ENCODE measurements at regions not wholly inside any gene's neighbourhood (a gene's known extent, or its start where the extent isn't known, plus 50 kb on each side); places are given as distances from the start of the nearest gene placed in this dataset.
"Not testable (repeated sequence)": the region's sequence is repeated elsewhere in the genome, so short reads cannot be mapped to it uniquely, and the experiment has no call there.

DNA sequence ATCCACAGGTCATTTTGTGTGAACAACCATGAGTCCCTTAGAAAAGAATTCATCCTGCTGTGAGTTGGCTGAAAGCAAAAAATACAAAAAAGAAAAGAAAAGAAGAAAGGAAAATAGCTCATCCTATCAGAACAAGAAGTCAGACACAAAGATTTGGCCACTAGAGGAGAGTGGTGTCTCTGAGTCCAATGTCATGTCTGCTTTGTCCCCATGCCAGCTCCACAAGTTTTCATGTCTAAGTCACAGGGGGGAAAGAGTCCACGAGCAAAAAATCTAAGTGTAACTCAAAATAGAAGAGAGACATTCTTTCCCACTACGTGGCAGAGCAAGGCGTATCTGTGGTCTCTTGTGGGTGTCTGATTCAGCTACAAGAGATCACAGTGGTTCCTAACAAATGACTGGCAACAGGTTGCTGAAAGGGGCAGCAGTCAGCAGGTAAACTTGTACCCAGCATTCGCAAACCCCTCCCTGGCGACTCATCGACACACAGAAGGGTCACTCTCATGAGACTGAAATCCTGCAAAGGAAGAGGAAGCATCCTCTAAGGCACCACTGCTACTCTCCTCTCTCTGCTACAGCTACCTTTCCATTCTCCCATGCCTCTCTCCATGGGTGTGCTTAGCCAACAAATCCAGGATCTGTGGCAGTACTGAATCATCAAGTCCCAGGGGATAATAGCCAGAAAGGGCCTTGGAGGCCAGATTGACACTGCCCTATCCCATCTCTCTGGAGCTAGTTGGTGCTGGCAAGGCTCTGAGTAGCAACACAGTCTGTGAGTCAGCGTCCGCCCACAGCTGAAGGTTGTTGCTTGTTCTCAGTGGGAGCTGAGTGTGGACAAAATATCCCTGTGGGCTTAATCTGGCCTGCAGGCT, 123.0 kb upstream of the SLC39A10 start:
- CTCF ChIA-PET = interaction anchor here (0.6 to 7.5 kb wide), 16 partner anchors 9 to 214 kb away, joined by 3 to 56 read pairs (median 4); partner anchors contain the start of gene SLC39A10
- H3K9me3 Mint-ChIP-seq = no peaks in the 10 kb centered on the region

DNA sequence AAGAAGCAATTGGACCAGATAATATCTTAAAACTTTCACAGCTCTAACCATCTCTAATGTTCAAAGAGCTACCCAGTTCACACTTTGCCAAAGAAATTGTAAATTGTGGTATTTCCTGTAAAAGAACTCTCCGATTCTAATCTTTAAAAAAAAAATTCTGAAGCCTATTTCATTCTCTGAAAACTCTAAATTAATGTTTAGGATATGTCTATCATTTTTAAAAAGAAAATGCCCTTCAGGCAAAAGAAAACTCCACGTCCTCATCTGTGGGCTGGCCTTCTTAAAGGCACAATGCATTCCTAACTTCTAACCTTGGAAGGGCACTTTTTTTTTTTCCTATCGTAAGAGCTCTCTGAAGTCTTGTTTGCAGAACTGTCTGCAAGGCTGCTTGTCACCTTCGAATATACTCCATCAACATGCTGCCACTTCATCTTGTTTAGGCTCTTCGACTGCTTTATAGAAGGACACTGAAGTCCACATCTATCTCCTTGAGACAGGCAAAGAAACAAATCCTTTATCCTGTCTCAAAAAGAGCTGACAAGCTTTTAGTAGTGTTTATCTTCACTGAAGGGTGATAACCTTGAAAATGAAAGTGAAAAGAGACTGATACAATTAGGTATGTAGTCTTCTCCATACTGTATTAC, 124.3 kb upstream of the SLC39A10 start:
- intact Hi-C loops (cut with micrococcal nuclease) = loop anchor here (1.0 to 10.0 kb wide), 4 partner anchors 90 to 1682 kb away; partner anchors contain the start of gene PGAP1
- peak; percentile 30 for DNase-seq
- peak overlapping the region; percentile 75 for H3K4me3 Mint-ChIP-seq
- H3K27ac Mint-ChIP-seq = peak overlapping the region; percentile 98
- no peaks in the 10 kb centered on the region for H3K27me3 Mint-ChIP-seq (ENCODE audit: low read depth)
- H3K4me1 Mint-ChIP-seq (ENCODE audit: low read depth) = peaks cover 66% of the 10 kb centered on the region
- CTCF ChIA-PET = interaction anchor here (0.9 to 7.5 kb wide), 10 partner anchors 12 to 128 kb away, joined by 3 to 56 read pairs (median 8); partner anchors contain the start of gene SLC39A10
- no peaks in the 10 kb centered on the region for H3K9me3 Mint-ChIP-seq
- H3K36me3 Mint-ChIP-seq (ENCODE audit: low read depth) = peaks cover 13% of the 10 kb centered on the region

More for the DNA sequence above, 123.0 kb upstream of the SLC39A10 start:
- peak overlapping the region; percentile 98 for H3K27ac Mint-ChIP-seq
- H3K4me3 Mint-ChIP-seq = peak overlapping the region; percentile 75
- peak; percentile 85 for DNase-seq
- peaks cover 79% of the 10 kb centered on the region for H3K4me1 Mint-ChIP-seq (ENCODE audit: low read depth)
- intact Hi-C loops (cut with micrococcal nuclease) = loop anchor here (1.0 to 10.0 kb wide), 7 partner anchors 30 to 1681 kb away; partner anchors contain the start of gene PGAP1
- H3K27me3 Mint-ChIP-seq (ENCODE audit: low read depth) = no peaks in the 10 kb centered on the region
- H3K36me3 Mint-ChIP-seq (ENCODE audit: low read depth) = peaks cover 18% of the 10 kb centered on the region

DNA sequence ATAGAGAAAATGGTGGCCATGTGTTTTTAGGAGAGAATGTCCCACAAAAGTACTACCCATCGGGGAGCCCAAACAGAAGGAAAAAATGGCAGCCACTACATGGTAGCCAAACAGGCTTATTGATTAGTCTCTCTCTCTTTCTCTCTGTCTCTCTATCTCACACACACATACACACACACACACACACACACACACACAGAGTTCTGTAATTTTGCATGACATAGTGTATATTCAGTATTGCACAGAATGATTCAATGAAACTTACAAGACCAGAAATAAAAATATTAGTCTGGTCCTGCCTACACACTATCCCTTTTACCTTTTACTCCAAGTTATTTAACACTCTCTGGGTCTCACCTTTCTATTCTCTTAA, 124.8 kb upstream of the SLC39A10 start:
- Mint-ChIP-seq H3K9me3 (no peaks in the 10 kb centered on the region), H3K4me3 (peak overlapping the region; percentile 75), H3K27me3 (ENCODE audit: low read depth) (no peaks in the 10 kb centered on the region), H3K36me3 (ENCODE audit: low read depth) (peaks cover 13% of the 10 kb centered on the region), H3K27ac (peak overlapping the region; percentile 98), H3K4me1 (ENCODE audit: low read depth) (peaks cover 61% of the 10 kb centered on the region)
- no peak for DNase-seq
- CTCF ChIA-PET = interaction anchor here (0.8 to 7.5 kb wide), 7 partner anchors 12 to 128 kb away, joined by 3 to 56 read pairs (median 4); partner anchors contain the start of gene SLC39A10
- intact Hi-C loops (cut with micrococcal nuclease) = loop anchor here (1.0 to 10.0 kb wide), 4 partner anchors 90 to 1683 kb away; partner anchors contain the start of gene PGAP1

DNA sequence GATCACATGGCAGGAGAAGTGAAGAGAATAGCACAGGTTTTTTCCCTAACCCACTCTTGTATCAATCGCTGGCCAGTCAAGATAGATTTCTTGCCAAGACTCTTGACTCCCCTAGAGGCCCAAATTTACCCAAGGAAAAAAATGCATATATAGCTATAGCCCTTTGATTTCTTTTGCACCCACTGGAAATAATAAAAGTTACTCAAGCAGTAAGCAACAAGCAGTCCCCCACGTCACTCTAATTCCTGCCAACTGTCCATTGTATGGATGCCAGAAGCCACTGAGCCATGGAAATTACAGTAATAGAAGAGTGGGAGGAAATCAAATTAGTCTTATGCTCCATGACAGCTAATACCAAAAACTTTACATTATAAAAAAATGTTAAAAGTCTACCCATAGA, 125.3 kb upstream of the SLC39A10 start:
- CTCF ChIA-PET = interaction anchor here (0.8 to 7.5 kb wide), 2 partner anchors 28 to 125 kb away, joined by 3 to 56 read pairs; partner anchors contain the start of gene SLC39A10
- Mint-ChIP-seq H3K27me3 (ENCODE audit: low read depth) (no peaks in the 10 kb centered on the region), H3K4me1 (ENCODE audit: low read depth) (peaks cover 56% of the 10 kb centered on the region), H3K9me3 (no peaks in the 10 kb centered on the region), H3K36me3 (ENCODE audit: low read depth) (peaks cover 12% of the 10 kb centered on the region), H3K27ac (peak overlapping the region; percentile 98), H3K4me3 (no peak overlapping the region)
- intact Hi-C loops (cut with micrococcal nuclease) = loop anchor here (1.0 to 10.0 kb wide), 4 partner anchors 89 to 1683 kb away; partner anchors contain the start of gene PGAP1
- DNase-seq = no peak

DNA sequence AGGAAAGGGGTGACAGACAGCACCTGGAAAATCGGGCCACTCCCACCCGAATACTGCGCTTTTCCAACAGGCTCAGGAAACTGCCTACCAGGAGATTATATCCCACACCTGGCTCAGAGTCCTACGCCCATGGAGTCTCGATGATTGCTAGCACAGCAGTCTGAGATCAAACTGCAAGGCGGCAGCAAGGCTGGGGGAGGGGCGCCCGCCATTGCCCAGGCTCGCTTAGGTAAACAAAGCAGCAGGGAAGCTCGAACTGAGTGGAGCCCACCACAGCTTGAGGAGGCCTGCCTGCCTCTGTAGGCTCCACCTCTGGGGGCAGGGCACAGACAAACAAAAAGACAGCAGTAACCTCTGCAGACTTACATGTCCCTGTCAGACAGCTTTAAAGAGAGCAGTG, 133.8 kb upstream of the SLC39A10 start:
- H3K27me3 Mint-ChIP-seq (ENCODE audit: low read depth); DNase-seq; H3K27ac Mint-ChIP-seq; CTCF ChIA-PET; intact Hi-C loops (cut with micrococcal nuclease); H3K9me3 Mint-ChIP-seq: not testable (repeated sequence)
- Mint-ChIP-seq H3K36me3 (ENCODE audit: low read depth) (peaks cover 13% of the 10 kb centered on the region), H3K4me3 (peak overlapping the region; percentile 34), H3K4me1 (ENCODE audit: low read depth) (peaks cover 29% of the 10 kb centered on the region)

DNA sequence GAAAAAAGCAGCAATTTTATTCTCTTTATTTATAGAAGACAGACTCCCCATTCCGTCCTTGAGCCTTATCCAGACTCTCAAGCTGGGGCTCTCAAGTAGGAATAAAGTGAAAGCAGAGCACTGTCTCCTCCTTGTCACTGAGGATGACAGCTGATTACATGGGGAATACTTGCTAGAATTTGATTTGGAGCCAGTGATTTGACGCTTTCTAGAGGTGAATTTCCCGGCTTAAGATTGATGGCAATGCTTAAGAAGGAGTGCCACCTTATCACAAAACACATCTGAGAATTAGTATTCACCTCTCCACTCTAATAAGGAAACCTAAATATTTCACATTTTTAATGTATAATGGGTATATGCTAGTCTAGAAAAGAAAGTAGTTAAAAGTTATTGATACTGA, 135.4 kb upstream of the SLC39A10 start:
- CTCF ChIA-PET = interaction anchor here (1.4 kb wide), 1 partner anchor 12 kb away, joined by 3 read pairs; no protein-coding TSS in a partner anchor
- no peak overlapping the region for H3K27ac Mint-ChIP-seq
- no peak for DNase-seq
- H3K4me1 Mint-ChIP-seq (ENCODE audit: low read depth) = peaks cover 35% of the 10 kb centered on the region
- no peak overlapping the region for H3K4me3 Mint-ChIP-seq
- intact Hi-C loops (cut with micrococcal nuclease) = no loop called here
- peaks cover 13% of the 10 kb centered on the region for H3K36me3 Mint-ChIP-seq (ENCODE audit: low read depth)
- peaks cover 5% of the 10 kb centered on the region for H3K9me3 Mint-ChIP-seq
- H3K27me3 Mint-ChIP-seq (ENCODE audit: low read depth) = no peaks in the 10 kb centered on the region

DNA sequence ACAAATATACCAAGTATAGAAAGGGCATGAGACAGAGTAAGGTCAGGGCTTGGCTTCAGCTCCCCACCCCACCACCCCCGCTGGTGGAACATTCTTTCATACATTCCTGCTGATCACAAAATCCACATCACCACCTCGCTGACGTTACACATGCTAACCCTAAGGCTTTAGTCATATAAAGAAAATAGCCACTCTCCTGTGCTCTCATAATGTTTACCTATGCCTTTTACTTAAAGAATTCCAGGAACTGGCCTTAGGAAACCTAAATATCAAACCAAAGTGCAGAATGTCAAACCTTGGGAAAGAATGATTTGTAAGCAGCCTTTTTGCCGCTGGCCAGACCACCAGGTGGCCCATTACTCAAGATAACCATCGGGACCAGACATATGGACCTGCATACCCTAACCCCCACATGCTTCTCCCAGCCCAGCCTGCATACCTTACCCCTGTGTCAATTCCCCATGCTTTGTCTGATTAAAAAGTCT, 136.3 kb upstream of the SLC39A10 start:
- Mint-ChIP-seq H3K36me3 (ENCODE audit: low read depth) (peaks cover 12% of the 10 kb centered on the region), H3K4me1 (ENCODE audit: low read depth) (peaks cover 40% of the 10 kb centered on the region), H3K9me3 (peaks cover 2% of the 10 kb centered on the region), H3K27ac (no peak overlapping the region), H3K27me3 (ENCODE audit: low read depth) (no peaks in the 10 kb centered on the region), H3K4me3 (no peak overlapping the region)
- intact Hi-C loops (cut with micrococcal nuclease) = no loop called here
- CTCF ChIA-PET = no interaction called here
- DNase-seq = no peak

DNA sequence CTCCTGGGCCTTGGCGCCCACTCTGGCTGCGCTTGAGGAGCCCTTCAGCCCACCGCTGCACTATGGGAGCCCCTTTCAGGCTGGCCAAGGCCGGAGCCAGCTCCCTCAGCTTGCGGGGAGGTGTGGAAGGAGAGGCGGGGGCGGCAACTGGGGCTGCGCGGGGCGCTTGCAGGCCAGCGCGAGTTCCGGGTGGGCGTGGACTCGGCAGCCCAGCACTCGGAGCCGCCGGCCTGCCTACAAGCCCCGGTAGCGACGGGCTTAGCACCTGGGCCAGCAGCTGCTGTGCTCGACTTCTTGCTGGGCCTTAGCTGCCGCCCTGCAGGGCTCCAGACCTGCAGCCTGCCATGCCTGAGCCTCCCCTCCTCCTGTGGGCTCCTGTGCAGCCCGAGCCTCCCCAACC, 141.5 kb upstream of the SLC39A10 start:
- Mint-ChIP-seq H3K9me3 (no peaks in the 10 kb centered on the region), H3K27ac (no peak overlapping the region), H3K4me1 (ENCODE audit: low read depth) (peaks cover 12% of the 10 kb centered on the region), H3K36me3 (ENCODE audit: low read depth) (peaks cover 5% of the 10 kb centered on the region), H3K27me3 (ENCODE audit: low read depth) (no peaks in the 10 kb centered on the region), H3K4me3 (no peak overlapping the region)
- CTCF ChIA-PET = interaction anchor here (0.6 to 1.0 kb wide), 2 partner anchors 17 to 190 kb away, joined by 3 read pairs; no protein-coding TSS in a partner anchor
- DNase-seq = no peak
- intact Hi-C loops (cut with micrococcal nuclease) = no loop called here

DNA sequence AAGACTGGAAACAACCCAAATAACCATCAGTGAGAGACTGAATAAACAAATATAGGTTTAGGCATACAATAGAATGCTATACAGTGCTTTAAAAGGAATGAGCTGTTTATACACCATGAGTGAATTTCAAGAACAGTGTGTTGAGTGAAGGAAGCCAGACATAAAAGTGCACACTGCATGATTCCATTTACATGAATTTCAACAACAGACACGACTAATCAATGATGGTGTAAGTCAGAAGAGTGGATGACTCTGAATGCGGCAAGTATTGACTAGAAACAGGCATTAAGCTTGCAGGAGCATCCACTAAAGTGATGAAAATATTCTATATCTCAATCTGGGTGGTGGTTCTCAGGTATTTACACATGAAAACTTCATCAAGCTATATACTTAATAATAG, 142.7 kb upstream of the SLC39A10 start:
- Mint-ChIP-seq H3K4me3 (no peak overlapping the region), H3K36me3 (ENCODE audit: low read depth) (peaks cover 6% of the 10 kb centered on the region), H3K9me3 (no peaks in the 10 kb centered on the region), H3K27ac (no peak overlapping the region), H3K4me1 (ENCODE audit: low read depth) (peaks cover 16% of the 10 kb centered on the region), H3K27me3 (ENCODE audit: low read depth) (no peaks in the 10 kb centered on the region)
- DNase-seq = no peak
- CTCF ChIA-PET = interaction anchor here (1.0 kb wide), 1 partner anchor 15 kb away, joined by 3 read pairs; no protein-coding TSS in a partner anchor
- intact Hi-C loops (cut with micrococcal nuclease) = no loop called here

DNA sequence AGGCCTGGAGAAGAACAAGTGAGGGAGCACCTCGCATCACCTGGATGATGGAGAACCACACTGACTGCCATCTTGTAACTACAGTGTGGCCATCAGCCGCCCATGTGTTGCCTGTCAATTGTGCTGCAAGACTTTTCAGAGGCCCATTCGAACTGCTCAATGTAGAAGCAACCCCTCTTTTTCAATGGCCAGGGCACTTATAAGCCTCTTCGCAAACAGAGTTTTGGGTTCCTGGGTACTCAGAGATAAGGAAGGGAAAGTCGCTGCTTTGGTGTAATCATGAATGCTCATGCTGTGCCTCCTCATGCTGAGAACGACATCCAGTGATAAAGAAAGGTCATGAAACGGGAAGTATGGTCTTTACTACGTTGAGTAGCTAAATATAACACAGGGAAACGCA, 143.9 kb upstream of the SLC39A10 start:
- Mint-ChIP-seq H3K27ac (no peak overlapping the region), H3K27me3 (ENCODE audit: low read depth) (no peaks in the 10 kb centered on the region), H3K9me3 (no peaks in the 10 kb centered on the region), H3K4me3 (no peak overlapping the region), H3K4me1 (ENCODE audit: low read depth) (peaks cover 22% of the 10 kb centered on the region), H3K36me3 (ENCODE audit: low read depth) (peaks cover 8% of the 10 kb centered on the region)
- intact Hi-C loops (cut with micrococcal nuclease) = no loop called here
- no peak for DNase-seq
- CTCF ChIA-PET = no interaction called here

DNA sequence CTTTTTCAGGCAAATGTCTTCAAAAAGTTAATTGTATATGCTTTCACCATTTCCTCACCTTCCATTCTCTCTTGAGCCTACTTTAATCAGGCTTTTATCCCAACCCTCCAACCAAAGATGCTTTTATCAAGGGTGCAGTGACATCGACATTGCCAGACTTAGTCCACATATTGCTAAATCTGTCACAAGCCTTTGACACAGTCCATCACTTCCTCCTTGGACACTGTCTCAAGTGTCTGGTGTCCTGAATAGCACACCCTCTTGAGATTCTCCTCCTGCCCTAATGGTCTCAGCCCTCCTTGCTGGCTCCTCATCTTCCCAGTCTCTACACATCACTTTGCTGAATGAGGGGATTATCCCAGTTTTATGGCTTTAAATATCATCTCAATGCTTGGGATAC, 147.5 kb upstream of the SLC39A10 start:
- CTCF ChIA-PET = interaction anchor here (1.3 kb wide), 1 partner anchor 23 kb away, joined by 3 read pairs; no protein-coding TSS in a partner anchor
- Mint-ChIP-seq H3K27me3 (ENCODE audit: low read depth) (no peaks in the 10 kb centered on the region), H3K9me3 (peaks cover 6% of the 10 kb centered on the region), H3K4me1 (ENCODE audit: low read depth) (peaks cover 17% of the 10 kb centered on the region), H3K4me3 (no peak overlapping the region), H3K36me3 (ENCODE audit: low read depth) (peaks cover 7% of the 10 kb centered on the region), H3K27ac (no peak overlapping the region)
- intact Hi-C loops (cut with micrococcal nuclease) = no loop called here
- no peak for DNase-seq

DNA sequence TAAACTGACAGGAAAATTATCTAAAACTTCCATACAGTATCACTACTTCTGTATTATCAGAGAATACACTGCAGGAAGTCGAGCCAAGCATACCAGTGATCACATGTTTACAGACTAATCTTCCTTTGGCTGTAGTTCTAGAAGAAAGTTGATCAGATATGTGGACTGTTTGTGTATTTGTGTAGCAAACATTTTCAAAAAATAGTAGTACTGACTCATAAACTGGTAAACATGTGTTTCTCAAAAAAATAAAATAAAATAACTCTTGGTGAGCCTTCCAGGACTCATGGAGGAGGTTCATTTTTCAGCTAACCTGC, 148.9 kb upstream of the SLC39A10 start:
- H3K27me3 Mint-ChIP-seq (ENCODE audit: low read depth) = no peaks in the 10 kb centered on the region
- intact Hi-C loops (cut with micrococcal nuclease) = no loop called here
- H3K4me3 Mint-ChIP-seq = no peak overlapping the region
- DNase-seq = no peak
- peaks cover 6% of the 10 kb centered on the region for H3K9me3 Mint-ChIP-seq
- H3K27ac Mint-ChIP-seq = no peak overlapping the region
- H3K4me1 Mint-ChIP-seq (ENCODE audit: low read depth) = peaks cover 18% of the 10 kb centered on the region
- peaks cover 7% of the 10 kb centered on the region for H3K36me3 Mint-ChIP-seq (ENCODE audit: low read depth)
- CTCF ChIA-PET = interaction anchor here (1.1 to 1.3 kb wide), 3 partner anchors 10 to 25 kb away, joined by 3 read pairs; no protein-coding TSS in a partner anchor

Measured in activated naive CD4-positive, alpha-beta T cell treated with anti-CD3 and anti-CD28 coated beads for 36 hours (primary cell).